Endothelial cell of umbilical vein (primary cell): ENCODE measurements at regions not wholly inside any gene's neighbourhood (a gene's known extent, or its start where the extent isn't known, plus 50 kb on each side); places are given as distances from the start of the nearest gene placed in this dataset.

Experiments
- BruUV-seq: library from RNA; stranded (reverse); fragments of 400-500 nt; replicated peaks from 2 replicates; lab custom pipeline; 2021; lab: Mats Ljungman, UMichigan
- CTCF ChIA-PET: fragments of 300-600, 350-600 bp; sonication (Branson Sonifier 250); formaldehyde crosslinking; loops from one replicate; lab custom pipeline; 2021; ENCODE audit warnings: antibody characterized with exemption, inconsistent platforms; lab: Charles Lee
- POLR2A ChIA-PET: fragments of 300-600, 350-600 bp; sonication (Branson Sonifier 250); formaldehyde crosslinking; loops from one replicate; lab custom pipeline; 2021; ENCODE audit warnings: antibody characterized with exemption, inconsistent platforms; lab: Charles Lee
- DNase-seq: peaks from one replicate; pipeline ENCODE4 v3.0.0-alpha.2; 2011; ENCODE audit warnings: low read depth, low spot score
- FAIRE-seq: peaks from 2 replicates; lab custom pipeline; 2011; peaks lifted over from hg19 to GRCh38; lab: Jason Lieb, UNC
- H2AFZ ChIP-seq: 2 replicates; pipeline ENCODE4 v1.6.0; 2012; ENCODE audit warnings: low read depth, low read length, control low read depth, inconsistent platforms
- H3K27ac ChIP-seq: 2 replicates; pipeline ENCODE4 v1.5.1; 2011; ENCODE audit warnings: low read depth, mild to moderate bottlenecking, control low read depth, low read length, moderate library complexity; ENCODE audit not compliant: insufficient read depth
- H3K27me3 ChIP-seq, 2 experiments: 2 replicates each; pipeline versions ENCODE4 v1.6.0 to v1.6.1; 2011; ENCODE audit warnings: low read length in 2 of 2, mixed read lengths in 1 of 2; ENCODE audit not compliant: control insufficient read depth in 2 of 2, insufficient read depth in 2 of 2
- H3K36me3 ChIP-seq, 2 experiments: 2 replicates in 1 of 2; 3 replicates in 1 of 2; pipeline ENCODE4 v1.5.1; 2011; ENCODE audit warnings: low read length in 2 of 2, mild to moderate bottlenecking in 1 of 2, moderate library complexity in 1 of 2; ENCODE audit not compliant: control insufficient read depth in 2 of 2, insufficient read depth in 2 of 2; ENCODE audit errors: extremely low read depth in 1 of 2
- H3K4me1 ChIP-seq: 3 replicates; pipeline ENCODE4 v1.5.1; 2011; ENCODE audit warnings: mild to moderate bottlenecking, low read length; ENCODE audit not compliant: control insufficient read depth, insufficient read depth; ENCODE audit errors: extremely low read depth
- H3K4me2 ChIP-seq: 2 replicates; pipeline ENCODE4 v1.6.1; 2011; ENCODE audit warnings: low read length, control low read depth, mixed read lengths; ENCODE audit not compliant: insufficient read depth
- H3K4me3 ChIP-seq, 3 experiments: fragments of 200-600 bp in 1 of 3; sonication (generic), shearing (Covaris generic) in 1 of 3; replicated peaks in 1 of 3; 2 replicates each; pipeline ENCODE4 v1.5.1; 2011 to 2016; ENCODE audit warnings: control low read depth in 3 of 3, low read length in 3 of 3, mild to moderate bottlenecking in 2 of 3, inconsistent platforms in 1 of 3, low read depth in 1 of 3, moderate library complexity in 1 of 3; ENCODE audit not compliant: insufficient read depth in 1 of 3
- H3K79me2 ChIP-seq: 2 replicates; pipeline ENCODE4 v1.6.0; 2012; ENCODE audit warnings: low read length, inconsistent platforms; ENCODE audit not compliant: control insufficient read depth, insufficient read depth
- H3K9ac ChIP-seq: replicated peaks from 2 replicates; pipeline ENCODE3; 2011; ENCODE audit warnings: low read length, control low read depth; ENCODE audit not compliant: insufficient read depth; ENCODE audit errors: extremely low read depth
- H3K9me1 ChIP-seq: replicated peaks from 3 replicates; pipeline ENCODE4 v1.6.0; 2011; ENCODE audit warnings: mild to moderate bottlenecking, low read length; ENCODE audit not compliant: control insufficient read depth, insufficient read depth; ENCODE audit errors: extremely low read depth
- H3K9me3 ChIP-seq: replicated peaks from 2 replicates; pipeline ENCODE4 v1.5.1; 2012; ENCODE audit warnings: low read length, inconsistent platforms; ENCODE audit not compliant: control insufficient read depth, insufficient read depth
- H4K20me1 ChIP-seq: replicated peaks from 2 replicates; pipeline ENCODE3; 2011; ENCODE audit warnings: mild to moderate bottlenecking, low read length; ENCODE audit not compliant: control insufficient read depth, insufficient read depth; ENCODE audit errors: extremely low read depth
- EZH2 ChIP-seq: IDR thresholded peaks from 2 replicates; pipeline ENCODE4 v1.6.1; 2012; ENCODE audit warnings: borderline replicate concordance, low read depth, mild to moderate bottlenecking, moderate library complexity, low read length, inconsistent platforms; ENCODE audit not compliant: severe bottlenecking
- FOS ChIP-seq: IDR thresholded peaks from 2 replicates; pipeline ENCODE4 v1.6.1; 2011; ENCODE audit warnings: mild to moderate bottlenecking, low read length, moderate library complexity, borderline replicate concordance; ENCODE audit not compliant: insufficient read depth
- GATA2 ChIP-seq: IDR thresholded peaks from 2 replicates; pipeline ENCODE4 v1.7.0; 2011; ENCODE audit warnings: low read depth, mild to moderate bottlenecking, moderate library complexity, mixed read lengths, low read length; ENCODE audit not compliant: insufficient read length, insufficient read depth
- JUN ChIP-seq: IDR thresholded peaks from 2 replicates; pipeline ENCODE4 v1.6.1; 2011; ENCODE audit warnings: borderline replicate concordance, low read depth; ENCODE audit not compliant: insufficient read length, insufficient read depth
- MAX ChIP-seq: IDR thresholded peaks from 2 replicates; pipeline ENCODE4 v1.6.1; 2011; ENCODE audit not compliant: insufficient read depth, insufficient read length
- MYC ChIP-seq: IDR thresholded peaks from one replicate; pipeline ENCODE4 v1.6.1; 2011; ENCODE audit warnings: mild to moderate bottlenecking, low read depth, low read length
- POLR2A ChIP-seq: IDR thresholded peaks from 2 replicates; pipeline ENCODE4 v1.6.1; 2012; ENCODE audit warnings: low read depth, mild to moderate bottlenecking, control low read depth, low read length
- POLR2AphosphoS5 ChIP-seq: IDR thresholded peaks from 2 replicates; pipeline ENCODE4 v1.6.1; 2012; ENCODE audit warnings: low read depth, mild to moderate bottlenecking, control low read depth, low read length, moderate library complexity; ENCODE audit not compliant: insufficient read depth
- dilution Hi-C: fragments of 300-500 bp; cut with MboI; formaldehyde crosslinking; loops from one replicate; pipeline ENCODE4 v1.15.0; 2019; ENCODE audit warnings: low sequenced_read_pairs; ENCODE audit not compliant: extremely low pct_ligation_motif_present
- intact Hi-C: fragments of 100-400 bp; cut with micrococcal nuclease; formaldehyde crosslinking; loops from one replicate; pipeline ENCODE4 v1.10.0; 2022
- TF ChIP-seq, protein P1 (sequence below), 2 donors: IDR thresholded peaks; 1 replicate in 1 of 2; 2 replicates in 1 of 2; pipeline ENCODE4 v1.5.1; 2011; ENCODE audit warnings: low read length in 2 of 2, mild to moderate bottlenecking in 2 of 2, moderate library complexity in 2 of 2, control low read depth in 1 of 2, inconsistent platforms in 1 of 2, low read depth in 1 of 2; ENCODE audit not compliant: insufficient read depth in 1 of 2; ENCODE audit errors: extremely low read depth in 1 of 2

- ChIA-PET CTCF (interaction anchor here (1.3 kb wide), 1 partner anchor 9 kb away, joined by 6 read pairs; no protein-coding TSS in a partner anchor), POLR2A (no interaction called here)
- no peak for TF ChIP-seq GATA2
- Histone ChIP-seq H3K9ac (no peak overlapping the region), H3K4me2 (no peak overlapping the region), H3K36me3 (no peaks in the 10 kb centered on the region), H3K9me3 (no peaks in the 10 kb centered on the region), H3K27ac (no peak overlapping the region), H3K9me1 (no peaks in the 10 kb centered on the region), H4K20me1 (no peaks in the 10 kb centered on the region), H3K4me1 (peaks cover 10% of the 10 kb centered on the region), H3K4me3 (no peak overlapping the region), H2AFZ (no peak overlapping the region), H3K79me2 (no peaks in the 10 kb centered on the region), H3K27me3 (no peaks in the 10 kb centered on the region)
- intact Hi-C loops (no loop called here), dilution Hi-C loops (no loop called here)
- BruUV-seq = no TSS peak
- no peak for DNase-seq
- no peak for FAIRE-seq
Observed at GRCh38 chr3:106740116-106740515, 637.1 kb upstream of the CCDC54 start.

- TF ChIP-seq, protein P1, sequence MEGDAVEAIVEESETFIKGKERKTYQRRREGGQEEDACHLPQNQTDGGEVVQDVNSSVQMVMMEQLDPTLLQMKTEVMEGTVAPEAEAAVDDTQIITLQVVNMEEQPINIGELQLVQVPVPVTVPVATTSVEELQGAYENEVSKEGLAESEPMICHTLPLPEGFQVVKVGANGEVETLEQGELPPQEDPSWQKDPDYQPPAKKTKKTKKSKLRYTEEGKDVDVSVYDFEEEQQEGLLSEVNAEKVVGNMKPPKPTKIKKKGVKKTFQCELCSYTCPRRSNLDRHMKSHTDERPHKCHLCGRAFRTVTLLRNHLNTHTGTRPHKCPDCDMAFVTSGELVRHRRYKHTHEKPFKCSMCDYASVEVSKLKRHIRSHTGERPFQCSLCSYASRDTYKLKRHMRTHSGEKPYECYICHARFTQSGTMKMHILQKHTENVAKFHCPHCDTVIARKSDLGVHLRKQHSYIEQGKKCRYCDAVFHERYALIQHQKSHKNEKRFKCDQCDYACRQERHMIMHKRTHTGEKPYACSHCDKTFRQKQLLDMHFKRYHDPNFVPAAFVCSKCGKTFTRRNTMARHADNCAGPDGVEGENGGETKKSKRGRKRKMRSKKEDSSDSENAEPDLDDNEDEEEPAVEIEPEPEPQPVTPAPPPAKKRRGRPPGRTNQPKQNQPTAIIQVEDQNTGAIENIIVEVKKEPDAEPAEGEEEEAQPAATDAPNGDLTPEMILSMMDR (IDR thresholded peaks at IDR 0.05; ENCODE audit: extremely low read depth in 1 of 2, insufficient read depth in 1 of 2, low read depth in 1 of 2, low read length in 2 of 2) = no peak
- TF ChIP-seq EZH2 = no peak
- TF ChIP-seq MYC = no peak
- no peak for TF ChIP-seq POLR2A
- no peak for TF ChIP-seq MAX
- TF ChIP-seq JUN = peak; percentile 77
- no peak for TF ChIP-seq POLR2AphosphoS5
- peak; percentile 93 for TF ChIP-seq GATA2
- peak; percentile 67 for TF ChIP-seq FOS
- no peaks in the 10 kb centered on the region for H3K27me3 ChIP-seq
- H3K9me3 ChIP-seq = no peaks in the 10 kb centered on the region
- peak; percentile 86 for FAIRE-seq
- POLR2A ChIA-PET = interaction anchor here (2.1 kb wide), 1 partner anchor 16 kb away, joined by 14 read pairs; no protein-coding TSS in a partner anchor
- H3K4me2 ChIP-seq = peak overlapping the region; percentile 85
- peak overlapping the region; percentile 77 for H3K9ac ChIP-seq
- peak overlapping the region; percentile 83 for H2AFZ ChIP-seq
- TSS peak; percentile 87 for BruUV-seq
- intact Hi-C loops (loop anchor here (1.0 to 2.0 kb wide), 5 partner anchors 17 to 877 kb away; partner anchors contain the start of gene CBLB), dilution Hi-C loops (no loop called here)
- no peaks in the 10 kb centered on the region for H3K79me2 ChIP-seq
- CTCF ChIA-PET = interaction anchor here (1.0 to 3.1 kb wide), 9 partner anchors 14 to 319 kb away, joined by 3 to 16 read pairs (median 4); no protein-coding TSS in a partner anchor
- H3K4me1 ChIP-seq = peaks cover 36% of the 10 kb centered on the region
- DNase-seq = peak; percentile 96
- no peaks in the 10 kb centered on the region for H3K9me1 ChIP-seq
- H3K4me3 ChIP-seq = peak overlapping the region in 1 of 3 experiments; percentile 52
- no peaks in the 10 kb centered on the region for H4K20me1 ChIP-seq
- H3K36me3 ChIP-seq = no peaks in the 10 kb centered on the region
- peak overlapping the region; percentile 92 for H3K27ac ChIP-seq
Observed at GRCh38 chr3:106745344-106746168, 631.7 kb upstream of the CCDC54 start.
